HUDEP-2 (cell line): ENCODE measurements at regions not wholly inside any gene's neighbourhood (a gene's known extent, or its start where the extent isn't known, plus 50 kb on each side); places are given as distances from the start of the nearest gene placed in this dataset.

Experiments used
- DNase-seq, 76 experiments: peaks; one replicate each; lab custom pipeline; 2025; ENCODE audit not compliant: unreplicated experiment in 76 of 76; lab: John Stamatoyannopoulos, UW

- no peak for DNase-seq
Measured at GRCh38 chr3:81439108-81439507, 322.3 kb downstream of the GBE1 start.

- no peak for DNase-seq
Measured at GRCh38 chr3:81437683-81438082, 323.8 kb downstream of the GBE1 start.

- no peak for DNase-seq
Measured at GRCh38 chr3:81436182-81436581, 325.3 kb downstream of the GBE1 start.

GRCh38 chr3:81435050-81435449, 326.4 kb downstream of the GBE1 start:
- no peak for DNase-seq

- DNase-seq = no peak
Measured at GRCh38 chr3:81434161-81434560, 327.3 kb downstream of the GBE1 start.

GRCh38 chr3:81433675-81434074, 327.8 kb downstream of the GBE1 start:
- DNase-seq = no peak

- DNase-seq = no peak
Measured at GRCh38 chr3:81432456-81432855, 329.0 kb downstream of the GBE1 start.

- DNase-seq = no peak
Measured at GRCh38 chr3:81426826-81427577, 334.4 kb downstream of the GBE1 start.

- no peak for DNase-seq
Measured at GRCh38 chr3:81425198-81425868, 336.1 kb downstream of the GBE1 start.

GRCh38 chr3:81419228-81419627, 342.2 kb downstream of the GBE1 start:
- no peak for DNase-seq

- DNase-seq = no peak
Measured at GRCh38 chr3:81416812-81417211, 344.6 kb downstream of the GBE1 start.

- DNase-seq = no peak
Measured at GRCh38 chr3:81406318-81406717, 355.1 kb downstream of the GBE1 start.

- DNase-seq = peak in 2 of 76 experiments; percentile 1 to 36
Measured at GRCh38 chr3:81395739-81396513, 365.5 kb downstream of the GBE1 start.

- DNase-seq = no peak
Measured at GRCh38 chr3:81394651-81395524, 366.6 kb downstream of the GBE1 start.

GRCh38 chr3:81393251-81393650, 368.2 kb downstream of the GBE1 start:
- no peak for DNase-seq

GRCh38 chr3:81390796-81391195, 370.6 kb downstream of the GBE1 start:
- DNase-seq = no peak

- no peak for DNase-seq
Measured at GRCh38 chr3:81388191-81388590, 373.3 kb downstream of the GBE1 start.

GRCh38 chr3:81382470-81382869, 379.0 kb downstream of the GBE1 start:
- DNase-seq = no peak

- DNase-seq = no peak
Measured at GRCh38 chr3:81380234-81380633, 381.2 kb downstream of the GBE1 start.

GRCh38 chr3:81378552-81379293, 382.7 kb downstream of the GBE1 start:
- peak in 8 of 76 experiments; percentile 1 to 60 (median 31) for DNase-seq
